IMR-90 (cell line): ENCODE measurements at regions not wholly inside any gene's neighbourhood (a gene's known extent, or its start where the extent isn't known, plus 50 kb on each side); places are given as distances from the start of the nearest gene placed in this dataset.

Experiments
- ATAC-seq: fragments of 200-7000 bp; cut with Tn5 transposase; 2 replicates; pipeline ENCODE4 v1.9.1; 2020; ENCODE audit warnings: low read depth, mild to moderate bottlenecking, moderate library complexity
- BruUV-seq: library from RNA; stranded (reverse); fragments of 400-500 nt; replicated peaks from 2 replicates; lab custom pipeline; 2021; lab: Mats Ljungman, UMichigan
- CTCF ChIA-PET: fragments of 300-600 bp; formaldehyde crosslinking; extraction: SDS; loops from one replicate; lab custom pipeline; 2021; ENCODE audit warnings: antibody characterized with exemption; lab: Yijun Ruan, JAX
- POLR2A ChIA-PET: fragments of 300-600 bp; sonication (Branson Sonifier 250); formaldehyde crosslinking; loops from one replicate; lab custom pipeline; 2022; ENCODE audit warnings: antibody characterized with exemption; ENCODE audit not compliant: unreplicated experiment; lab: Charles Lee
- DNase-seq: peaks from one replicate; pipeline ENCODE4 v3.0.0; 2013
- H2AFZ ChIP-seq: replicated peaks from 2 replicates; pipeline ENCODE3; 2013; ENCODE audit warnings: low read length, mild to moderate bottlenecking; ENCODE audit not compliant: poor library complexity
- H2AK5ac ChIP-seq: 2 replicates; pipeline ENCODE4 v1.6.1; 2013; ENCODE audit warnings: low read depth, low read length, inconsistent platforms
- H2AK9ac ChIP-seq: replicated peaks from 2 replicates; pipeline ENCODE3; 2013; ENCODE audit warnings: mild to moderate bottlenecking, low read depth, low read length, moderate library complexity; ENCODE audit not compliant: poor library complexity
- H2BK120ac ChIP-seq: 2 replicates; pipeline ENCODE4 v1.6.1; 2013; ENCODE audit warnings: low read depth, low read length, inconsistent platforms
- H2BK15ac ChIP-seq: 3 replicates; pipeline ENCODE4 v1.6.1; 2013; ENCODE audit warnings: low read depth, low read length, inconsistent platforms
- H2BK20ac ChIP-seq: 2 replicates; pipeline ENCODE4 v1.6.1; 2013; ENCODE audit warnings: low read depth, mild to moderate bottlenecking, inconsistent platforms, low read length, moderate library complexity
- H2BK5ac ChIP-seq: 2 replicates; pipeline ENCODE4 v1.6.1; 2013; ENCODE audit warnings: mild to moderate bottlenecking, low read depth, low read length, inconsistent platforms; ENCODE audit not compliant: poor library complexity, severe bottlenecking
- H3K14ac ChIP-seq: replicated peaks from 2 replicates; pipeline ENCODE4 v1.6.1; 2013; ENCODE audit warnings: low read depth, low read length, inconsistent platforms
- H3K18ac ChIP-seq: 2 replicates; pipeline ENCODE4 v1.6.1; 2013; ENCODE audit warnings: low read depth, low read length, control low read depth
- H3K23ac ChIP-seq: 2 replicates; pipeline ENCODE4 v1.6.1; 2013; ENCODE audit warnings: low read depth, low read length, inconsistent platforms
- H3K27ac ChIP-seq: 2 replicates; pipeline ENCODE4 v1.5.1; 2013; ENCODE audit warnings: mild to moderate bottlenecking, control low read depth, low read length; ENCODE audit not compliant: insufficient read depth
- H3K27me3 ChIP-seq: 2 replicates; pipeline ENCODE4 v1.6.1; 2013; ENCODE audit warnings: low read length; ENCODE audit not compliant: control insufficient read depth, insufficient read depth
- H3K36me3 ChIP-seq: 2 replicates; pipeline ENCODE4 v1.6.1; 2013; ENCODE audit warnings: low read length, mixed read lengths; ENCODE audit not compliant: control insufficient read depth, insufficient read depth
- H3K4ac ChIP-seq: 2 replicates; pipeline ENCODE4 v1.6.1; 2013; ENCODE audit warnings: low read depth, low read length, inconsistent platforms
- H3K4me1 ChIP-seq: 2 replicates; pipeline ENCODE4 v1.6.1; 2013; ENCODE audit warnings: low read length, mixed read lengths; ENCODE audit not compliant: control insufficient read depth, insufficient read depth
- H3K4me2 ChIP-seq: 2 replicates; pipeline ENCODE4 v1.6.1; 2013; ENCODE audit warnings: low read depth, mild to moderate bottlenecking, control low read depth, low read length, moderate library complexity
- H3K4me3 ChIP-seq: 2 replicates; pipeline ENCODE4 v1.5.1; 2013; ENCODE audit warnings: low read depth, mild to moderate bottlenecking, control low read depth, low read length, moderate library complexity; ENCODE audit not compliant: insufficient read depth
- H3K56ac ChIP-seq: 2 replicates; pipeline ENCODE4 v1.6.1; 2013; ENCODE audit warnings: low read length, inconsistent platforms; ENCODE audit not compliant: insufficient read depth; ENCODE audit errors: extremely low read depth
- H3K79me1 ChIP-seq, 2 experiments: 2 replicates each; pipeline ENCODE4 v1.6.1; 2013; ENCODE audit warnings: low read length in 2 of 2, inconsistent platforms in 1 of 2, low read depth in 1 of 2
- H3K9ac ChIP-seq: 2 replicates; pipeline ENCODE4 v1.6.1; 2013; ENCODE audit warnings: low read depth, low read length, control low read depth
- H3K9me1 ChIP-seq: 2 replicates; pipeline ENCODE4 v1.6.1; 2013; ENCODE audit warnings: low read length, inconsistent platforms; ENCODE audit not compliant: insufficient read depth
- H3K9me3 ChIP-seq: 2 replicates; pipeline ENCODE4 v1.6.1; 2013; ENCODE audit warnings: low read length; ENCODE audit not compliant: control insufficient read depth, insufficient read depth
- H4K20me1 ChIP-seq: 2 replicates; pipeline ENCODE4 v1.6.1; 2013; ENCODE audit warnings: low read length, inconsistent platforms; ENCODE audit not compliant: insufficient read depth
- H4K5ac ChIP-seq: 2 replicates; pipeline ENCODE4 v1.6.1; 2013; ENCODE audit warnings: mild to moderate bottlenecking, low read depth, low read length, control low read depth
- H4K8ac ChIP-seq, 2 experiments: 2 replicates each; pipeline ENCODE4 v1.6.1; 2013; ENCODE audit warnings: low read depth in 2 of 2, low read length in 2 of 2, control low read depth in 1 of 2, inconsistent platforms in 1 of 2
- H4K91ac ChIP-seq: 2 replicates; pipeline ENCODE4 v1.6.1; 2013; ENCODE audit warnings: low read depth, low read length, inconsistent platforms; ENCODE audit not compliant: insufficient read depth
- BHLHE40 ChIP-seq: fragments of 150-350 bp; IDR thresholded peaks from 2 replicates; pipeline ENCODE4 v1.6.1; 2016; ENCODE audit warnings: mild to moderate bottlenecking, low read depth, low read length
- CEBPB ChIP-seq: IDR thresholded peaks from 2 replicates; pipeline ENCODE4 v1.6.1; 2012; ENCODE audit warnings: low read depth, low read length, improper control_type of control experiment
- CHD1 ChIP-seq: IDR thresholded peaks from 2 replicates; pipeline ENCODE4 v1.6.1; 2012; ENCODE audit warnings: low read depth, low read length, improper control_type of control experiment
- CTCF ChIP-seq: conservative IDR thresholded peaks from 2 replicates; pipeline ENCODE4 v1.5.1; 2012; ENCODE audit warnings: mild to moderate bottlenecking, low read depth, low read length, improper control_type of control experiment
- ELK1 ChIP-seq: fragments of 150-350 bp; IDR thresholded peaks from 2 replicates; pipeline ENCODE4 v1.6.1; 2016; ENCODE audit warnings: low read depth, mild to moderate bottlenecking, low read length, moderate library complexity, borderline replicate concordance
- FOS ChIP-seq: fragments of 150-350 bp; IDR thresholded peaks from 2 replicates; pipeline ENCODE4 v1.6.1; 2016; ENCODE audit warnings: low read depth, low read length
- MAFK ChIP-seq: IDR thresholded peaks from 2 replicates; pipeline ENCODE4 v1.6.1; 2012; ENCODE audit warnings: low read depth, low read length, improper control_type of control experiment
- MAZ ChIP-seq: IDR thresholded peaks from 2 replicates; pipeline ENCODE4 v1.6.1; 2012; ENCODE audit warnings: low read depth, mild to moderate bottlenecking, low read length, improper control_type of control experiment, moderate library complexity, borderline replicate concordance
- MXI1 ChIP-seq: IDR thresholded peaks from 2 replicates; pipeline ENCODE4 v1.6.1; 2012; ENCODE audit warnings: low read depth, mild to moderate bottlenecking, low read length, moderate library complexity, borderline replicate concordance
- NFE2L2 ChIP-seq: fragments of 150-350 bp; IDR thresholded peaks from 2 replicates; pipeline ENCODE4 v1.6.1; 2016; ENCODE audit warnings: low read depth, mild to moderate bottlenecking, low read length
- POLR2A ChIP-seq: IDR thresholded peaks from 2 replicates; pipeline ENCODE4 v1.6.1; 2012; ENCODE audit warnings: mild to moderate bottlenecking, low read depth, low read length
- RAD21 ChIP-seq: IDR thresholded peaks from 2 replicates; pipeline ENCODE4 v1.6.1; 2012; ENCODE audit warnings: low read length, improper control_type of control experiment
- RCOR1 ChIP-seq: IDR thresholded peaks from 2 replicates; pipeline ENCODE4 v1.6.1; 2012; ENCODE audit warnings: mild to moderate bottlenecking, low read length, improper control_type of control experiment; ENCODE audit not compliant: insufficient replicate concordance
- RFX5 ChIP-seq: IDR thresholded peaks from 2 replicates; pipeline ENCODE4 v1.8.0; 2012; ENCODE audit warnings: low read depth, mild to moderate bottlenecking, low read length, moderate library complexity
- SMC3 ChIP-seq: fragments of 150-350 bp; IDR thresholded peaks from 2 replicates; pipeline ENCODE4 v1.6.1; 2016; ENCODE audit warnings: low read depth, mild to moderate bottlenecking, antibody characterized with exemption, low read length, moderate library complexity
- USF2 ChIP-seq: fragments of 150-350 bp; IDR thresholded peaks from 2 replicates; pipeline ENCODE4 v1.6.1; 2017; ENCODE audit warnings: mild to moderate bottlenecking, antibody characterized with exemption, low read length, low read depth
- WGBS, 2 experiments: methylation state at CpG; one replicate each; pipeline versions ENCODE4 v1.1.5 to v1.1.7; 2013; ENCODE audit warnings: missing lambda C conversion rate in 2 of 2; ENCODE audit not compliant: insufficient read length in 1 of 2; ENCODE audit errors: extremely low coverage in 2 of 2; 5-methylcytosine and 5-hydroxymethylcytosine counted together
- dilution Hi-C: fragments of 300-500 bp; cut with HindIII; formaldehyde crosslinking; loops from one replicate; pipeline ENCODE4 v1.14.3; 2018; ENCODE audit warnings: low sequenced_read_pairs; ENCODE audit not compliant: unreplicated experiment
- in situ Hi-C: fragments of 300-500 bp; cut with MboI; formaldehyde crosslinking; loops from 3 replicates; pipeline ENCODE4 v1.14.3; 2019; ENCODE audit warnings: low sequenced_read_pairs, inconsistent platforms, mixed read lengths
- intact Hi-C: fragments of 100-400 bp; cut with micrococcal nuclease; formaldehyde crosslinking; loops from 2 replicates; pipeline ENCODE4 v1.10.0; 2022

GRCh38 chr1:29482991-29483390 is 246.7 kb downstream of the PTPRU start:
- H4K91ac ChIP-seq, result no peak overlapping the region
- no peaks in the 10 kb centered on the region for H3K9me3 ChIP-seq
- intact Hi-C loops, result no loop called here
- H3K4me1 ChIP-seq, result no peaks in the 10 kb centered on the region
- no peak overlapping the region for H3K4me3 ChIP-seq
- H3K18ac ChIP-seq, result no peak overlapping the region
- no peak overlapping the region for H3K27ac ChIP-seq
- no peak overlapping the region for H2AK9ac ChIP-seq
- no peak overlapping the region for H3K14ac ChIP-seq
- no peak overlapping the region for H4K8ac ChIP-seq
- no peak for DNase-seq
- in situ Hi-C loops, result no loop called here
- no peaks in the 10 kb centered on the region; the same call in none of the 2 replicates for H3K27me3 ChIP-seq
- H3K9me1 ChIP-seq, result no peaks in the 10 kb centered on the region
- no peak overlapping the region for H3K56ac ChIP-seq
- dilution Hi-C loops, result no loop called here
- no peak overlapping the region for H2BK20ac ChIP-seq
- H3K9ac ChIP-seq, result no peak overlapping the region
- TF ChIP-seq RAD21 (no peak), MAZ (no peak), BHLHE40 (no peak), NFE2L2 (no peak), POLR2A (no peak), RCOR1 (no peak), MXI1 (no peak), CHD1 (no peak), CEBPB (no peak), ELK1 (no peak), CTCF (no peak), SMC3 (no peak), USF2 (no peak), RFX5 (no peak), MAFK (no peak), FOS (no peak)
- no peak overlapping the region for H2AK5ac ChIP-seq
- WGBS, 2 experiments, result 33% methylated on average over 4 of the region's 6 CpGs; no CpG with 5 or more reads in 1 of the 2 experiments
- no peak for ATAC-seq
- no TSS peak for BruUV-seq
- no peak overlapping the region for H3K23ac ChIP-seq
- POLR2A ChIA-PET, result no interaction called here
- H2BK15ac ChIP-seq, result no peak overlapping the region
- H4K5ac ChIP-seq, result no peak overlapping the region
- no peak overlapping the region for H3K4ac ChIP-seq
- no peak overlapping the region for H2BK5ac ChIP-seq
- no peak overlapping the region for H3K4me2 ChIP-seq
- H2BK120ac ChIP-seq, result no peak overlapping the region
- no peaks in the 10 kb centered on the region for H3K36me3 ChIP-seq
- CTCF ChIA-PET, result no interaction called here
- H4K20me1 ChIP-seq, result no peaks in the 10 kb centered on the region
- no peaks in the 10 kb centered on the region for H3K79me1 ChIP-seq
- H2AFZ ChIP-seq, result no peak overlapping the region
